ENCODE measurements at regions not wholly inside any gene's neighbourhood (a gene's known extent, or its start where the extent isn't known, plus 50 kb on each side); places are given as distances from the start of the nearest gene placed in this dataset.

- TF ChIP-seq EZH2 (IDR thresholded peaks at IDR 0.05; ENCODE audit: insufficient read depth, poor library complexity, severe bottlenecking) (no peak), EZH2phosphoT487 (IDR thresholded peaks at IDR 0.05; ENCODE audit: insufficient read depth, low read depth) (no peak)
Measured at GRCh38 chr10:33609546-33609945, 275.1 kb upstream of the NRP1 start.
